ENCODE measurements at regions not wholly inside any gene's neighbourhood (a gene's known extent, or its start where the extent isn't known, plus 50 kb on each side); places are given as distances from the start of the nearest gene placed in this dataset.
"Not testable (repeated sequence)": the region's sequence is repeated elsewhere in the genome, so short reads cannot be mapped to it uniquely, and the experiment has no call there.

DNA sequence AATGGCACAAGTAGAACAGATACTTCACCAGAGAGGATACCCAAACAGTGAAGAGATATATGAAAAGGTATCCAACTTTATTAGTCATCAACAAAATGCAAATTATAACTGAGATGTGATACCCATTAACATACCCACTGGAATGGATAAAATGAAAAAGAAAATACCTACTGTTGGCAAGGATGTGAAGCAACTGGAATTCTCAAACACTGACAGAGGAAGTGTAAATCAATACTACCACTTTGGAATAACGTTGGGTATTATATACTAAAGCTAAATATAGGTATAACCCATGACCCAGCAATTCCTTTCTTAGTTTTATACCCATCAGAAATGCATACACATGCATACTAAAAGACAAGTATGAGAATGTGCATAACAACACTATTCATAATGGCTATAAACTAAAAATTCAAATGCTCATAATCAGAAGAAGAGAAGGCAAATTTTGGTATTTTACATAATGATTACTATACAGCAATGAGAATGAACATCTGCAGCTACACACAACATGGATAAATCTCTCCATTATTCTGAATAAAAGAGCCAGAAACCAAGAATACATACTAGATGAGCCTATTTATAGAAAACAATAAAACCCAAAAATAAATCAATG, 80.6 kb downstream of the RPL27A start:
- Mint-ChIP-seq H3K27ac (no peak overlapping the region), H3K4me1 (no peaks in the 10 kb centered on the region), H3K4me3 (no peak overlapping the region), H3K36me3 (ENCODE audit: low read depth) (no peaks in the 10 kb centered on the region), H3K27me3 (peaks cover 5% of the 10 kb centered on the region), H3K9me3 (no peaks in the 10 kb centered on the region)
- no peak for DNase-seq
- intact Hi-C loops (cut with micrococcal nuclease), result no loop called here

DNA sequence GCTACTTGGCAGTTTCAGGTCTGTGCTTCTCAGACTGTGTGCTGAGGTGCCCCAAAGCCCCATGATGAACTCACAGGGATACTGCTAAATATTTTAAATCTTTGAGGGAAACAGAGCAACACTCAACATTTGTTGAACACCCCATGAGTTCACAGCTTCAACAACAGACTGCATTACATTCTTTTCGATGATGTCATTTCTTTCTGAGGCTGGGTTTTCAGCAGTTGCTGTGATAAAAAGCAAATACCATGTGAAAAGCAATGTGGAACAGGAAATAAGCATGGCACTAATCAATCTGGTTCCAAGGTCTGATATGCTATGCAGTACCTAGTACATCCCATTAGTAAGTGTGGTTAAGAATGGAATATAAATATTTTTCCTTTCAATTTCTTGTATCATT, 82.7 kb downstream of the RPL27A start:
- peaks cover 5% of the 10 kb centered on the region for H3K27me3 Mint-ChIP-seq
- no peaks in the 10 kb centered on the region for H3K36me3 Mint-ChIP-seq (ENCODE audit: low read depth)
- no peak overlapping the region for H3K27ac Mint-ChIP-seq
- DNase-seq, result no peak
- intact Hi-C loops (cut with micrococcal nuclease), result no loop called here
- no peak overlapping the region for H3K4me3 Mint-ChIP-seq
- H3K9me3 Mint-ChIP-seq, result no peaks in the 10 kb centered on the region
- H3K4me1 Mint-ChIP-seq, result no peaks in the 10 kb centered on the region

DNA sequence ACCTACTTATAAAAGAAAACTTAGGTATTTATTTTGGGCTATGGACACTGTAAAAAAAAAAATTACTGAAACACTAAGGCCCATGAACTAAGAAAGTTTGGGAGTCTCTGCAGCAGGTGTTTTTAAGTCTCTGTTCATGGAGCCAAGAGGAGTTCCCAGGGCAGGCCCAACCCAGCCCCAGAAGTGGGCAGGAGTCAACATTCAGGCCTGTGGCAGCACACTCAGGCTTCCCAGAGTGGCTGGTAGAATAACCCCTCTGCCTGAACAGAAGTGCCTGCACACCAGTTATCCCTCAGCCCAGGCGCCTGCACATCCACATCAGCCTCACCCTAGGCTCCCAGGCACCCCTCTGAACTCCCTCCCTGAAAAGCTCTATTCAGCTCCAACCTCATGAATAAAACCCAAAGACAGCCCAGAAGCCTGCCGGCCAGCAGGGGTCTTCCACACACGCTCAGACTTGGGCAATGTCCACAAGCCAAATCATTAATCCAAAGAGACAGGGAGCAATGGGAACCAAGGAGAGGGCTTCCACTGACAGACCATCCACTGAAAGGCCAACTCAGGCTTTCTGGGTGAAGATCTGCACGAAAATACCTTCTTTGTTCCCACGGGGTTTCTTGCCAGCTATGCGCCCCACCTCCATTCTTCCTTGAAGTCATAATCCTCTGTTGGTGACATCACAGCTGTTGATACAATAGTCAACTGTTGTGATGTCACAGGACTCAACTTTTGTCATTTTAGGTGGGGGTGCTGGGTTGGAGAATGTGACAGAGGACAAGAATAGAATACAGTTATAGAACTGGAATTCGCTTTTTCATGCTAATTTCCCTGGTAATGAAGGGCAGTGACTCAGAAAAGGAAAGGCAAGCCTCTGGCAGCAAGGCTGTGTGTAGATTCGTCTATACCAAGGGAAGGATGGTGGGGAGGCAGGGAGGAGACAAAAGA, 83.7 kb downstream of the RPL27A start:
- H3K9me3 Mint-ChIP-seq, result no peaks in the 10 kb centered on the region
- no peaks in the 10 kb centered on the region for H3K4me1 Mint-ChIP-seq
- DNase-seq, result no peak
- H3K36me3 Mint-ChIP-seq (ENCODE audit: low read depth), result no peaks in the 10 kb centered on the region
- H3K27ac Mint-ChIP-seq, result no peak overlapping the region
- peaks cover 5% of the 10 kb centered on the region for H3K27me3 Mint-ChIP-seq
- H3K4me3 Mint-ChIP-seq, result no peak overlapping the region
- intact Hi-C loops (cut with micrococcal nuclease), result no loop called here

DNA sequence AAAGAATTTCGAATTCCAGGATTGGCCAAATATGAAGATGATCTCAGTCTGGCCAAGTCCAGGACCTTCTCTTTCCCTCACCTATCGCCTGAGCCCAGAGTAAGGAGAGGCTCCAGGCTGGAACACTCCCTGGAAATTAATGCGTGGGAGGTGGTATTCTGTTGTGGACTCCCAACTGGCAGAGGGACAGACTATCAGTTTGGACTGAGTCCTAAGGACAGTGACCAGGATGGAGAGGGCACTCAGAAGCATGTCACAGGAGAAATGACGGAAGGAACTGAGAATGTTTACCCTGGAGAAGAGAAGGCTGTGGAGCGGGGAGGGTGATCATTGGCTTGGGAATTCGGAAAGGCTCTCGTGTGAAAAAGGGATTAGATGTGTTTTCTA, 84.4 kb downstream of the RPL27A start:
- Mint-ChIP-seq H3K27ac (no peak overlapping the region), H3K4me3 (no peak overlapping the region), H3K4me1 (no peaks in the 10 kb centered on the region), H3K27me3 (peaks cover 5% of the 10 kb centered on the region), H3K9me3 (no peaks in the 10 kb centered on the region), H3K36me3 (ENCODE audit: low read depth) (no peaks in the 10 kb centered on the region)
- no peak for DNase-seq
- intact Hi-C loops (cut with micrococcal nuclease), result no loop called here

DNA sequence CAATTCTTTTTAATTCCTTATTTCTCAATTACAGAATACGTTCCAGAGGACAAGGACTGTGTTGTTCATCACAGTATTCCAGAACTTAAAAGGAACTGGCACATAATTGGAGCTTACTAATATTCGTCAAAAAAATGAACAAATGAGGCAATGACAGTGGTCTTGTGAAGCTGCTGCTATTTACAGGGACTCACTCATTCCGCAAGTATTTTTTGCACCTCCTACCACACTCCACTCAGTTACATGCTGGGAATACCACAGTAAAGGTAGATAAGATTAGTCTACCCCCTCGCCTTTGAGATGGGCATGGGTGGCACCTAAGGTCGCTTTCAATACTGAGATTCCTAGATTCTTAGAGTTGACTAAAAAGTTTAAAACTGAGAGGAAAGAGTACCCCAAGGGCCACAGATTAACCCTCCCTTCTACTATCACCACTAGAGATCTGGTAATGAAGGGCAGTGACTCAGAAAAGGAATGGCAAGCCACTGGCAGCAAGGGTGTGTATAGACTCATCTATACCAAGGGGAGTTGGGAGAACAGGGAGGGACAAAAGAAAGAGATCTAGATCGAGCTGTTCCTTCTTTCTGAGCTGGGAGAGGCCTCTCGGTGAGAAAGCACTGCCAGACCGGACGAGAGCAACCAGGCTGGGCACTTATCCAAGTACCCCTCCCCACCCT, 85.0 kb downstream of the RPL27A start:
- no peak for DNase-seq
- Mint-ChIP-seq H3K4me3 (no peak overlapping the region), H3K27ac (no peak overlapping the region), H3K36me3 (ENCODE audit: low read depth) (no peaks in the 10 kb centered on the region), H3K4me1 (no peaks in the 10 kb centered on the region), H3K9me3 (no peaks in the 10 kb centered on the region), H3K27me3 (peaks cover 5% of the 10 kb centered on the region)
- intact Hi-C loops (cut with micrococcal nuclease), result no loop called here

DNA sequence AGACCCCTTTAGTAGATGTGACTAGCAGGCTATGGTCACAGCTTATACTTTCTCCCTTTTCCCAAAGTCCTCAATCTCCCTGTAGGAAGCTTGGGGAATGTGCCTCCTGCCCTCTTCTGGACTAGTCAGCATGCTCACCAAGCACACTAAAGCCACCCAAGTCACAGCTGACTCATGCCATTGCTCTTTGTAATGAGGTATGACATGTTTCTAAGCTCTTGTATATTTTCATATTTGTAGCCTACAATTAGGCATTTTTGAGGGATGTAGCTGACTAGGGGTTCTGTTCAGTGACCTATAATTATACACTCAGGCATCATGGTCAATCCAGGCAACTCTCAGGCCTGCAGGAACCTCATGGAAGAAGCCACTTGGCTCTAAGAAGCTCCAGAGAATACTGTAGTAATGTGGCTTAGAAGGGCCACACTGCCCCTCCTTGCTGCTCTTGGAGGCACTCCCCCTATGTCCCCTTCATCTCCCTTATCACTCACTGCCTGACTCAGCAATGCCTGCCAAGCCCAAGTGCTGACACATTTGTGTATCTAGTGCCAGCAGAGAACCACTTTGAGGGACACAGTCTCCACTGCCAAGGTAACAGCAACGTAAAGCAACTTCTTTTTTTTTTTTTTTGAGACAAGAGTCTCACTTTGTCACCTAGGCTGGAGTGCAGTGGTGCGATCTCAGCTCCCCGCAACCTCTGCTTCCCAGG, 86.2 kb downstream of the RPL27A start:
- H3K4me1 Mint-ChIP-seq, result no peaks in the 10 kb centered on the region
- H3K9me3 Mint-ChIP-seq, result no peaks in the 10 kb centered on the region
- peaks cover 2% of the 10 kb centered on the region for H3K27me3 Mint-ChIP-seq
- H3K4me3 Mint-ChIP-seq, result no peak overlapping the region
- no peak for DNase-seq
- H3K36me3 Mint-ChIP-seq (ENCODE audit: low read depth), result no peaks in the 10 kb centered on the region
- H3K27ac Mint-ChIP-seq, result no peak overlapping the region
- intact Hi-C loops (cut with micrococcal nuclease), result no loop called here

DNA sequence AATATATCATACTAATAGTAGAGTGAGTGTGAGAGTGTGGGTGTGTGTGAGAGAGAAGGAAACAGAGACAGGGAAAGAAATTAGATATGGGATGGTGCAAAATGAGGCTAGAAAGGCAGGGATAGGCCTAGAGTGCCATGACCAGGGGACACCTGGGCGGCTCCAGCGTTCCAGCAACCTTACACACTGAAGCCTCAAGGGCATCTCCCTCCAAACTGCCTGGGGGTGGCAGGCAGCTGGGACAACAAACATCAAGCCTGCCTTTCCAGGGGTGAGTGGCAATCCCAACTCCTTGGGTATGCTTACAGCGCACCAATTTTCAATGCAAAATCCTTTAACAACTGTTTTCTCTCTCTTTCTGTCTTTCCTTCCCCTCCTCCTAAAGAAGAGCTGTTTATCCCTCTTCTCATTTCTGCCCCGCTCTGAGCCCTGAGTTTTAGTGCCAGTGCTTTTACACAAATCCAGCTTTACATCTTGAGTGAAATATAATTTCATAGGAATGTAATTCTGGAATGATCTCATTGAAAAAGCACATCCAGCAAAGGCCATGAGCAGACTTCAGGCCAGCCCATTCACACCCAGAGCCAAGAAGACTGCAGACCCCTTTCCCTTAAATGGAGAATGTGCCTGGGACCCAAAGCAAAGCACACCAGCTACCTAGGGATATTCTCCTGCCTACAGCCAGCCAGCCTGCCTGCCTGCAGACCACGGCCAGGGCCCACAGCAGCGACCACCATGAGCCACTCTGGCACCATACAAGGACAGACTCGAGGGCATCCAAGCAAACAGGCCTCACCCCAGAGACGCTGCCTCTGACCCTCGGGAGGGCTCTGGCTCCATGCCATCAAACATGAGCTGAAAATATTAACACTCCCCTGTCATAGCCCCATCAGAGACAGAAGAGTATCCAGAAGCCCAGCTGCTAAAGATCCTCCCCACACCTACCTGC, 90.3 kb downstream of the RPL27A start:
- Mint-ChIP-seq H3K27me3 (no peaks in the 10 kb centered on the region), H3K4me1 (peaks cover 3% of the 10 kb centered on the region), H3K9me3 (no peaks in the 10 kb centered on the region), H3K27ac (no peak overlapping the region), H3K36me3 (ENCODE audit: low read depth) (no peaks in the 10 kb centered on the region), H3K4me3 (no peak overlapping the region)
- intact Hi-C loops (cut with micrococcal nuclease), result no loop called here
- DNase-seq, result no peak

DNA sequence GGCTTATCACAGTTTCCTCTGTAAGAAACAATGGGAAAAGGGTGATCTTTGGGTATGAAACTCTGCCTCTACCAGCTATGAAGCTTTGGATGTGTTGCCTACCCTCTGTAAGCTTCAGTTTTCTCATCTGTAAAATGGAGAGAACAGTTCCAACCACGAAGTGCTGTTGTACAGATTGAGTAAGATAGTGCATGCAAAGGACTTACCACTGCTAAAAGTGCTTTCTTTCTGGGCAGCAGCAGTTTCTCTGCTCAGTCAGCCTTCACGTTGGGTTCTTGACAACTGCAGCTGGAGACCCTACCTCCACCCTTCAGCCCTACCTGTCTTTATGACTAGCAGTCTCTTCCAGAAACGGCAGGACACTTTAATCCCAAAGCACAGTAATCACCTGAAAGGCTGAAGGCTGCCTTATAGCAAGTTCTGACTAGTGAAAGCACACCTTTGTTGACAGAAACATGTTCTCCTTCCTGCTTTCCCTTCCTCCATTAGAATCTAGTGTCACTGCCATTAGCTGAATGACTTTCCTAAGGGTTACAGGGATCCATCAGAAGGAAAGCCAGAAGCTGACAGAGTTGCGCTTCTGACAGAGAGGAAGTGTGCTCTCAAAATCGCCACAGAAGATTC, 91.4 kb downstream of the RPL27A start:
- H3K4me3 Mint-ChIP-seq, result no peak overlapping the region
- H3K4me1 Mint-ChIP-seq, result peaks cover 3% of the 10 kb centered on the region
- H3K27ac Mint-ChIP-seq, result no peak overlapping the region
- no peaks in the 10 kb centered on the region for H3K27me3 Mint-ChIP-seq
- no peaks in the 10 kb centered on the region for H3K36me3 Mint-ChIP-seq (ENCODE audit: low read depth)
- H3K9me3 Mint-ChIP-seq, result no peaks in the 10 kb centered on the region
- intact Hi-C loops (cut with micrococcal nuclease), result no loop called here
- no peak for DNase-seq

DNA sequence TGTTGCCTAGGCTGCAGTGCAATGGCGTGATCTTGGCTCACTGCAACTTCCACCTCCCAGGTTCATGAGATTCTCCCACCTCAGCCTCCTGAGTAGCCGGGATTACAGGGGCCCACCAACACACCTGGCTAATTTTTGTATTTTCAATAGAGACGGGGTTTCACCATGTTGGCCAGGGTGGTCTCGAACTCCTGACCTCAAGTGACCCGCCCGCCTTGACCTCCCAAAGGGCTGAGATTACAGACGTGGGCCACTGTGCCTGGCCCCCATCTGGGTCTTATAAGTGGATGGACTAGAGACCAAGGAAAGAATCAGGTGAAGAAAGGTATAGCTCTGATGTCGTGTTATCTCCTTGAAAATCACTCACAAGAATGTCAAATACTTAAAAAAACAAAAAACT, 92.3 kb downstream of the RPL27A start:
- H3K4me1 Mint-ChIP-seq; DNase-seq; H3K36me3 Mint-ChIP-seq (ENCODE audit: low read depth); H3K9me3 Mint-ChIP-seq; H3K27ac Mint-ChIP-seq; H3K4me3 Mint-ChIP-seq; intact Hi-C loops (cut with micrococcal nuclease); H3K27me3 Mint-ChIP-seq: not testable (repeated sequence)

DNA sequence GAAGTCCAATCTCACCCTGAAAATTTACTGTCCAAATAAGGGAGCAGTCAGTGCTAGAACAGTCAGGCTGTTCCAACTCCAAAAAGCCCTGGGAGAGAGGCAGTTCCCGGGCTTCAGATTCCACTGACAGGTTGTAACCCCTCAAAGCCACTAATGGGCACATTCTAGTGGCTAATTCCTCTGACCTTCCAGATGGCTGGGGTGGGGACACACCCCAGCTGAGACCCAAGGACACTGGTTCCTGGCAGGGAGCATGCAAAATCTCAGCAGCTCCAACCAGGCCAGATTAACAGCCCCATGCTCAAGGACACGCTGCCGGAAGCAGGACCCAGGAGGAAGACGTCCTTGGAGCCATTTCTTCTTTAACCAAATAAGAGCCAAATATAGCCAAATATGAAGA, 92.7 kb downstream of the RPL27A start:
- Mint-ChIP-seq H3K27me3 (peaks cover 3% of the 10 kb centered on the region), H3K4me3 (no peak overlapping the region), H3K36me3 (ENCODE audit: low read depth) (no peaks in the 10 kb centered on the region)

DNA sequence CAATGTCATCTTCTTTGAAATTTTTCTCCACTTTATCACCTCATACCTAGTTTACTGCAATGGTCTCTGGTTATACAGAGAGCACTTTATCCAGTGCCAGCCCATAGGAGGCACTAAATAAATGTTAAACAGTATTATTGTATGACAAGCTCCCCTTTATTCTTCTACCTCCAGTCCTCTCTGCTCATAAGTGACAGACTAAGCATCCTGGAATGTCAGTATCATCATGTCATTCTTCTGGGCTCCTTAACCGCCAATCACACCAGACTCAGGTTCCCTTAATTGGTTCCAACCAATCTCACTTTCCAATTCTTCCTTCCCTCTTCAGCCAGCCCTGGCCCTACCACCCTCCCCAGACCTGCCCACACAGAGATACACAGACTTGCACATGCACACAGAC, 93.1 kb downstream of the RPL27A start:
- H3K27ac Mint-ChIP-seq, result no peak overlapping the region
- H3K4me1 Mint-ChIP-seq, result peaks cover 3% of the 10 kb centered on the region
- H3K36me3 Mint-ChIP-seq (ENCODE audit: low read depth), result no peaks in the 10 kb centered on the region
- DNase-seq, result no peak
- H3K9me3 Mint-ChIP-seq, result no peaks in the 10 kb centered on the region
- peaks cover 5% of the 10 kb centered on the region for H3K27me3 Mint-ChIP-seq
- H3K4me3 Mint-ChIP-seq, result no peak overlapping the region
- intact Hi-C loops (cut with micrococcal nuclease), result no loop called here

More for the DNA sequence above, 92.7 kb downstream of the RPL27A start:
- Mint-ChIP-seq H3K4me1 (peaks cover 3% of the 10 kb centered on the region), H3K9me3 (no peaks in the 10 kb centered on the region), H3K27ac (no peak overlapping the region)
- intact Hi-C loops (cut with micrococcal nuclease), result no loop called here
- no peak for DNase-seq

DNA sequence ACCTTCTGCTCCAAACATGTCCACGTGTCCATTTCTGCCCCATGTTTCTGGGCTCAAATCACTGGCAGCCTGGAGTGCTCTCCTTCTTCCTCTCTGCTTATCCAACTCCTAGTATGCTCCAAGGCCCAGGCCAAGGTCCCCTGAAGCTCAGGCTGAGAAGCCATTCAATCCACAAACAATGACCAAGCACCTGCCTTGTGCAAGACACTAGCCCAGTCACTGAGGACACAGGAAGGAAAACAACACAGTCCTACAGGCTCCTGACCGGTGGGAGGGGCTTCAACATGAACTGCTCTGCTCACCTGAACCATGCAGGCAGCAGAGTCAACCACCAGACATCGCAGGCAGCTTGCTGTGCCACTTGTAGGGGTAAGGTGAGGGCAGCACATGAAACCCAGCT, 93.6 kb downstream of the RPL27A start:
- Mint-ChIP-seq H3K4me1 (peaks cover 3% of the 10 kb centered on the region), H3K27ac (no peak overlapping the region), H3K36me3 (ENCODE audit: low read depth) (no peaks in the 10 kb centered on the region), H3K27me3 (peaks cover 10% of the 10 kb centered on the region), H3K9me3 (no peaks in the 10 kb centered on the region), H3K4me3 (no peak overlapping the region)
- intact Hi-C loops (cut with micrococcal nuclease), result no loop called here
- no peak for DNase-seq

Data from activated CD4-positive, alpha-beta T cell treated with anti-CD3 and anti-CD28 coated beads, Interleukin-2, amount 10 ng/mL, durations not matched to agents 24 days and 14 days (primary cell).